OCI-LY3 (cell line): ENCODE measurements at regions not wholly inside any gene's neighbourhood (a gene's known extent, or its start where the extent isn't known, plus 50 kb on each side); places are given as distances from the start of the nearest gene placed in this dataset.
"Not testable (repeated sequence)": the region's sequence is repeated elsewhere in the genome, so short reads cannot be mapped to it uniquely, and the experiment has no call there.

ENCODE experiments used
- H2AFZ ChIP-seq: fragments of 200-600, 300-600 bp; shearing (Covaris generic); 2 replicates; pipeline ENCODE4 v1.6.0; 2014; ENCODE audit warnings: antibody characterized with exemption, low read depth, low read length
- H3K27ac ChIP-seq: fragments of 200-600, 300-600 bp; sonication (generic); 2 replicates; pipeline ENCODE4 v1.5.1; 2014; ENCODE audit warnings: mild to moderate bottlenecking, low read length, moderate library complexity, mixed read lengths
- H3K27me3 ChIP-seq: fragments of 200-600, 300-600 bp; sonication (generic); 2 replicates; pipeline ENCODE4 v1.6.1; 2014; ENCODE audit warnings: low read depth, low read length, mixed read lengths
- H3K36me3 ChIP-seq: fragments of 200-600, 300-600 bp; sonication (generic); replicated peaks from 2 replicates; pipeline ENCODE3; 2014; ENCODE audit warnings: low read depth, low read length, mixed read lengths
- H3K4me1 ChIP-seq: fragments of 300-600, 200-600 bp; sonication (generic); 2 replicates; pipeline ENCODE4 v1.6.1; 2014; ENCODE audit warnings: low read length, mixed read lengths
- H3K4me2 ChIP-seq: fragments of 200-600, 300-600 bp; sonication (generic); 2 replicates; pipeline ENCODE4 v1.6.1; 2014; ENCODE audit warnings: low read length, mixed read lengths
- H3K4me3 ChIP-seq: fragments of 300-600, 200-600 bp; sonication (generic); 2 replicates; pipeline ENCODE4 v1.5.1; 2014; ENCODE audit warnings: antibody characterized with exemption, mild to moderate bottlenecking, low read length, moderate library complexity
- H3K79me2 ChIP-seq: fragments of 300-600, 200-600 bp; shearing (Covaris generic); 2 replicates; pipeline ENCODE4 v1.6.1; 2014; ENCODE audit warnings: mild to moderate bottlenecking, low read length, mixed read lengths
- H3K9ac ChIP-seq: fragments of 300-600, 200-600 bp; shearing (Covaris generic); 2 replicates; pipeline ENCODE4 v1.6.0; 2014; ENCODE audit warnings: mild to moderate bottlenecking, low read length, moderate library complexity
- H3K9me3 ChIP-seq: fragments of 200-600, 300-600 bp; shearing (Covaris generic); 2 replicates; pipeline ENCODE4 v1.6.1; 2014; ENCODE audit warnings: low read length, mixed read lengths; ENCODE audit not compliant: insufficient read depth
- H4K20me1 ChIP-seq: fragments of 200-600, 300-600 bp; sonication (generic); 2 replicates; pipeline ENCODE4 v1.6.1; 2016; ENCODE audit warnings: low read length, mixed read lengths; ENCODE audit not compliant: insufficient read depth
- CTCF ChIP-seq: fragments of 200-600, 300-600 bp; sonication (generic); IDR thresholded peaks from 2 replicates; pipeline ENCODE4 v1.5.1; 2014; ENCODE audit warnings: antibody characterized with exemption, low read length, low read depth
- EZH2phosphoT487 ChIP-seq: fragments of 200-600 bp; shearing (Covaris generic); IDR thresholded peaks from 2 replicates; pipeline ENCODE4 v1.6.1; 2018; ENCODE audit warnings: antibody characterized with exemption, mixed run types, low read depth

DNA sequence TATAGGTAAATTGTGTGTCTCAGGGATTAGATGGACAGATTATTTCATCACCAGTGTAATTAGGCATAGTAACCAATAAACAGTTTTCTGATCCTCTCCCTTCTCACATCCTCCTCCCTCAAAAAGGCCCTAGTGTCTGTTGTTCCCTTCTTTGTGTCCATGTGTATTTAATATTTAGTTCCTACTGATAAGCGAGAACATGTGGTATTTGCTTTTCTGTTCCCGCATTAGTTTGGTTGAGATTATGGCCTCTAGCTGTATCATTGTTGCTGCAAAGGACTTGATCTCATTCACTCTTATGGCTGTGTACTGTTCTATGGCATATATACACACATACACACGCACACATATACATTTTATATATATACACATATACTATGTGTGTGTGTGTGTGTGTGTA, 866.2 kb downstream of the CCDC85A start:
- TF ChIP-seq CTCF, result no peak
- TF ChIP-seq EZH2phosphoT487, result no peak
- Histone ChIP-seq H3K27ac (no peak overlapping the region), H4K20me1 (no peaks in the 10 kb centered on the region)

GRCh38 chr2:57066301-57066700, 882.5 kb downstream of the CCDC85A start:
- H3K4me1 ChIP-seq, H3K79me2 ChIP-seq, H4K20me1 ChIP-seq, H3K27ac ChIP-seq, H3K27me3 ChIP-seq, H3K9me3 ChIP-seq, H3K4me2 ChIP-seq, H2AFZ ChIP-seq, H3K9ac ChIP-seq, H3K36me3 ChIP-seq, H3K4me3 ChIP-seq: not testable (repeated sequence)

More for the DNA sequence above, 866.2 kb downstream of the CCDC85A start:
- no peaks in the 10 kb centered on the region for H3K36me3 ChIP-seq
- H3K4me3 ChIP-seq, result no peak overlapping the region
- no peaks in the 10 kb centered on the region for H3K79me2 ChIP-seq
- no peak overlapping the region for H3K4me2 ChIP-seq
- no peaks in the 10 kb centered on the region for H3K9me3 ChIP-seq
- H3K27me3 ChIP-seq, result no peaks in the 10 kb centered on the region
- no peak overlapping the region for H3K9ac ChIP-seq
- H2AFZ ChIP-seq, result no peak overlapping the region
- no peaks in the 10 kb centered on the region for H3K4me1 ChIP-seq

DNA sequence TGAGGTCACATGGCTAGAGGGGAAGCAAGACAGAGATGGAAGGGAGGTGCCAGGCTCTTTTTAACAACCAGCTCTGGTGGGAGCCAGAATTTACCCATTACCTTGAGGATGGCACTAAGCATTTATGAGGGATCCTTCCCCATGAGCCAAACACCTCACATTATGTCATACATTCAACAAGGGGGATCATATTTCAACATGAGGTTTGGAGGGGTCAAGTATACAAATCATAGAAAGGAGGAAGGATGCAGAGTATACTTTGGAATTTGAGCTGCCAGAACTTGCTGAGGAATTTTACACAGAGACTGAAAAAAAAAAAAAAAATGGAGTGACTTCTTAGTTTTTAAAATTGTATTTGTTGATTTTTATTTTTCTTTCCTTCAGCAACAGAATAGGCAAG, 891.4 kb downstream of the CCDC85A start:
- no peak overlapping the region for H3K4me3 ChIP-seq
- no peak overlapping the region for H3K4me2 ChIP-seq
- H3K4me1 ChIP-seq, result no peaks in the 10 kb centered on the region
- H4K20me1 ChIP-seq, result no peaks in the 10 kb centered on the region
- H3K9ac ChIP-seq, result no peak overlapping the region
- no peaks in the 10 kb centered on the region for H3K27me3 ChIP-seq
- TF ChIP-seq EZH2phosphoT487, result no peak
- no peak for TF ChIP-seq CTCF
- H3K36me3 ChIP-seq, result no peaks in the 10 kb centered on the region
- no peaks in the 10 kb centered on the region for H3K79me2 ChIP-seq
- no peak overlapping the region for H3K27ac ChIP-seq
- no peak overlapping the region for H2AFZ ChIP-seq
- no peaks in the 10 kb centered on the region for H3K9me3 ChIP-seq

DNA sequence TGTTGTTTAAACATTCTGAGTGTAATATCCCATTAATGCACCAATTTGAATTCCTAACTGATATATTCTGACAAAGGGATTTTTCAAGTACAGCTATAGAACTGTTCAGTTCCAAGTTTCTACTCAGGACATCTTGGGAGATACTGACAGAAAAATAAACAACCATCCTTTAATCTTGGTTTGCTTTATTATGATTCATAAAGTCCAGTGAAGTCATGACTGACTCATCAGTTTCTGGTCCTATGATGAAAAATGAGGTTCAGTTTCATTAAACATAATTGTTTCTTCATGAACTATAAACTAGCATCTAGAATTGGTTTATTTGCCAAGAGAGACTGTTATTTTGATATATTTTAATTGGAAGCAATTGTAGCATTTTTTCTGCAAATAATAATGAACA, 896.2 kb downstream of the CCDC85A start:
- H3K4me3 ChIP-seq, result no peak overlapping the region
- H2AFZ ChIP-seq, result no peak overlapping the region
- H3K9me3 ChIP-seq, result no peaks in the 10 kb centered on the region
- no peak overlapping the region for H3K4me2 ChIP-seq
- no peaks in the 10 kb centered on the region for H4K20me1 ChIP-seq
- H3K79me2 ChIP-seq, result no peaks in the 10 kb centered on the region
- no peaks in the 10 kb centered on the region for H3K36me3 ChIP-seq
- no peaks in the 10 kb centered on the region for H3K4me1 ChIP-seq
- TF ChIP-seq CTCF (no peak), EZH2phosphoT487 (no peak)
- H3K27ac ChIP-seq, result no peak overlapping the region
- H3K27me3 ChIP-seq, result no peaks in the 10 kb centered on the region
- H3K9ac ChIP-seq, result no peak overlapping the region
